Left ventricle myocardium inferior (tissue), 1 donor: ENCODE measurements at regions not wholly inside any gene's neighbourhood (a gene's known extent, or its start where the extent isn't known, plus 50 kb on each side); places are given as distances from the start of the nearest gene placed in this dataset.
"Not testable (repeated sequence)": the region's sequence is repeated elsewhere in the genome, so short reads cannot be mapped to it uniquely, and the experiment has no call there.

Experiments
- DNase-seq: peaks from one replicate; pipeline ENCODE4 v3.0.0-alpha.2; 2020
- H3K27ac ChIP-seq: fragments of 200-600 bp; replicated peaks from 2 replicates; pipeline ENCODE4 v1.8.0; 2021
- H3K27me3 ChIP-seq: fragments of 200-600 bp; 2 replicates; pipeline ENCODE4 v1.8.0; 2021; ENCODE audit warnings: low read depth
- H3K36me3 ChIP-seq: fragments of 200-600 bp; 2 replicates; pipeline ENCODE4 v1.8.0; 2021
- H3K4me1 ChIP-seq: fragments of 200-600 bp; 2 replicates; pipeline ENCODE4 v1.8.0; 2021
- H3K4me3 ChIP-seq: fragments of 200-600 bp; 2 replicates; pipeline ENCODE4 v1.8.0; 2021; ENCODE audit warnings: mild to moderate bottlenecking, moderate library complexity
- H3K9me3 ChIP-seq: fragments of 200-600 bp; replicated peaks from 2 replicates; pipeline ENCODE4 v1.8.0; 2021
- intact Hi-C: fragments of 100-400 bp; cut with micrococcal nuclease; formaldehyde crosslinking; loops from one replicate; pipeline ENCODE4 v1.11.0; 2022
- TF ChIP-seq, protein P1 (sequence below): fragments of 200-600 bp; IDR thresholded peaks from 2 replicates; pipeline ENCODE4 v1.8.0; 2021; ENCODE audit warnings: antibody characterized with exemption, mild to moderate bottlenecking, borderline replicate concordance
- donor health status: DM: no; HTN: yes; CAD: no; lungs with severe emphysema.

DNA sequence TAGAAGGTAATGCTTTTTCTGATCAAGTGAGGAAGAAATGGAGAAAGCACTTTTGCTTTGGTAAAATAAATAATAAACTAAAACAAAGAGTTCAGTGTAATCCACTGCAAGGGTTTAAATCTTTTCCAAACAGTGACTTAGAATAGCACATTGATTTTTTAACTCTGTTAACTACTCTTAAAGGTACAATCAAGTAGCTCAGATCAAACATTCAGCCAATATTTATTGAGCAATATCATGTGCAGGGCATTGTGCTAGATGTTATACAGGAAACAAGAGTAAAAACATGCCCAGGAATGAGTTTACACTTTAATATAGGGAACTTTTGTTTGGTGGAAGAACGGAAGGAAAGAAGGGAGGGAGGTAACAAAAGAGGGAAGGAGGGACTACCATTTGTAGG, 479.8 kb downstream of the KLHL13 start:
- intact Hi-C loops: no loop called here
- TF ChIP-seq, protein P1, sequence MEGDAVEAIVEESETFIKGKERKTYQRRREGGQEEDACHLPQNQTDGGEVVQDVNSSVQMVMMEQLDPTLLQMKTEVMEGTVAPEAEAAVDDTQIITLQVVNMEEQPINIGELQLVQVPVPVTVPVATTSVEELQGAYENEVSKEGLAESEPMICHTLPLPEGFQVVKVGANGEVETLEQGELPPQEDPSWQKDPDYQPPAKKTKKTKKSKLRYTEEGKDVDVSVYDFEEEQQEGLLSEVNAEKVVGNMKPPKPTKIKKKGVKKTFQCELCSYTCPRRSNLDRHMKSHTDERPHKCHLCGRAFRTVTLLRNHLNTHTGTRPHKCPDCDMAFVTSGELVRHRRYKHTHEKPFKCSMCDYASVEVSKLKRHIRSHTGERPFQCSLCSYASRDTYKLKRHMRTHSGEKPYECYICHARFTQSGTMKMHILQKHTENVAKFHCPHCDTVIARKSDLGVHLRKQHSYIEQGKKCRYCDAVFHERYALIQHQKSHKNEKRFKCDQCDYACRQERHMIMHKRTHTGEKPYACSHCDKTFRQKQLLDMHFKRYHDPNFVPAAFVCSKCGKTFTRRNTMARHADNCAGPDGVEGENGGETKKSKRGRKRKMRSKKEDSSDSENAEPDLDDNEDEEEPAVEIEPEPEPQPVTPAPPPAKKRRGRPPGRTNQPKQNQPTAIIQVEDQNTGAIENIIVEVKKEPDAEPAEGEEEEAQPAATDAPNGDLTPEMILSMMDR: no peak
- no peaks in the 10 kb centered on the region for H3K4me1 ChIP-seq
- DNase-seq: no peak
- no peak overlapping the region for H3K4me3 ChIP-seq
- no peak overlapping the region for H3K27ac ChIP-seq
- H3K27me3 ChIP-seq: no peaks in the 10 kb centered on the region
- H3K36me3 ChIP-seq: no peaks in the 10 kb centered on the region
- H3K9me3 ChIP-seq: no peaks in the 10 kb centered on the region

DNA sequence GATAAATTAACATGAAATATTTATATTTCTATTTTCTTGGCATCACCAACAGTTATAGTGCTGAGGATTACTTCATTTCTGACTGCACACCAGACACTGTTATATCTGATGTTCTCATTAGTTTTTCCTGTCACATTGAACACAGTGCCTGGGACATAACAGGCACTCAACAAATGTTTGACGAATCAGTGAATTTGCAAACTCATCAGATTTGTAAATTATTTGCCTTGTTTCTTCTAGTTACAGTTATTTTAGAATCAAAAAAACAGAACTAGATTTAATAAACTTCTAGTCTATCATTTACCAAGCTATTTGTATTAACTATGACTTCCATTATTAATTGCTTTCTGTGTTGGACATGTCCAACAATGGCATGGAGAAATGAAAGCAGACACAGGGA, 483.3 kb downstream of the KLHL13 start:
- H3K36me3 ChIP-seq: no peaks in the 10 kb centered on the region
- no peaks in the 10 kb centered on the region for H3K9me3 ChIP-seq
- no peak for DNase-seq
- H3K27ac ChIP-seq: no peak overlapping the region
- no peak overlapping the region for H3K4me3 ChIP-seq
- intact Hi-C loops: no loop called here
- no peaks in the 10 kb centered on the region for H3K4me1 ChIP-seq
- TF ChIP-seq, protein P1: no peak
- no peaks in the 10 kb centered on the region for H3K27me3 ChIP-seq

GRCh38 chrX:117628381-117628780, 488.2 kb downstream of the KLHL13 start:
- no peak for DNase-seq
- Histone ChIP-seq H3K27ac (no peak overlapping the region), H3K9me3 (no peaks in the 10 kb centered on the region), H3K4me1 (no peaks in the 10 kb centered on the region), H3K36me3 (no peaks in the 10 kb centered on the region), H3K27me3 (no peaks in the 10 kb centered on the region), H3K4me3 (no peak overlapping the region)
- TF ChIP-seq, protein P1: no peak
- intact Hi-C loops: no loop called here

- Histone ChIP-seq H3K27ac (no peak overlapping the region), H3K27me3 (no peaks in the 10 kb centered on the region), H3K9me3 (no peaks in the 10 kb centered on the region), H3K4me3 (no peak overlapping the region), H3K36me3 (no peaks in the 10 kb centered on the region), H3K4me1 (no peaks in the 10 kb centered on the region)
- intact Hi-C loops: no loop called here
- no peak for DNase-seq
- TF ChIP-seq, protein P1: no peak
Measured at GRCh38 chrX:117610806-117611205, 505.8 kb downstream of the KLHL13 start.

DNA sequence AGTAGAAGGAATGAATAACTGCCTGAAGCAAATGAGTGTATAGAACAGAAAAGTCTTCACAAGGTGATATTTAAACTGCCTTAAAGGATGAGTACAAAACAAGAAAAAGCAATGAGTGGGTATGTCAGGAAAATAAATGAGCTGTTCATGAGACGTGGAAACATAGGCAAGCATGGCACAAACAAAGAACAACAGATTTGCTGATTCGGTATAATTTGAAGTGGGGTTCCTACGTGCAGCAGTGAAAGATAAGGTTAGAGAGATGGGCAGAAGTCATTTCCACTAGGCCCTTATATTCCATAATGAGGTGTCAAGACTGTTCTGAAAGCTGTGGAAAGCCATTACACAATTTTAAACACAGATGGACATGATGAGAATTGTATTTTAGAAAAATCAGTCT, 506.6 kb downstream of the KLHL13 start:
- intact Hi-C loops: no loop called here
- peaks cover under 1% of the 10 kb centered on the region for H3K9me3 ChIP-seq
- no peaks in the 10 kb centered on the region for H3K4me1 ChIP-seq
- TF ChIP-seq, protein P1: no peak
- no peak for DNase-seq
- H3K36me3 ChIP-seq: no peaks in the 10 kb centered on the region
- no peak overlapping the region for H3K4me3 ChIP-seq
- H3K27ac ChIP-seq: no peak overlapping the region
- no peaks in the 10 kb centered on the region for H3K27me3 ChIP-seq

DNA sequence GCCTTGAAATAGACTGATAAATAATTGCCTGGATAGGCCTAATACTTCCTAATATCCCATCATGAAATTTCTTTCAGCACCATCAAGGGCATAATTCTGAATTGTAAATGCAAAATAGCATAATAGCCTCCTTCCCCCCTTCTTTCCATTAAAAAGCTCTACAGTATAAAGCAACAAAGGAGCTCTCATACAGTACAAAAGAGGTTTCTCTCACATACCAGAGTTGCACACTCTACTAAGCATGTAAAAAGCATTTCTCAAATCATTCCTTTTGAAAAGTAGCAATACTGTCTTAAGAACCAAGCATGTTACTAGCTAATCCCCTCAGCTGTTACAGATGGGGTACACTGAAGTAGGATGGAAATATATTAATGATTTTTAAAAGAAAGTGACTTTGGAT, 509.0 kb downstream of the KLHL13 start:
- intact Hi-C loops: no loop called here
- no peaks in the 10 kb centered on the region for H3K4me1 ChIP-seq

DNA sequence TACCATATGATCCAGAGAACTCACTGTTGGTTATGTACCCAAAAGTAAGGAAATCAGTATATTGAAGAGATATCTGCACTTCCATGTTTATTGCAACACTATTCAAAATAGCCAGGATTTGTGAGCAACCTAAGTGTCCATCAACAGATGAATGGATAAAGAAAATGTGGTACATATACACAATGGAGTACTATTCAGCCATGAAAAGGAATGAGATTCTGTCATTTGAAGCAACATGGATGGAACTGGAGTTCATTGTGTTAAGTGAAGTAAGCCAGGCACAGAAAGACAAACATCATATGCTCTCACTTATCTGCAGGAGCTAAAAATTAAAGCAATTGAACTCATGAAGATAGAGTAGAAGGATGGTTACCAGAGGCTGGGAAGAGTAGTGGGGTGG, 510.5 kb downstream of the KLHL13 start:
- DNase-seq, H3K4me1 ChIP-seq, H3K9me3 ChIP-seq, intact Hi-C loops, H3K27ac ChIP-seq, H3K4me3 ChIP-seq, H3K36me3 ChIP-seq, H3K27me3 ChIP-seq: not testable (repeated sequence)

More for the DNA sequence above, 509.0 kb downstream of the KLHL13 start:
- TF ChIP-seq, protein P1: no peak
- Histone ChIP-seq H3K27me3 (no peaks in the 10 kb centered on the region), H3K4me3 (no peak overlapping the region), H3K36me3 (no peaks in the 10 kb centered on the region), H3K9me3 (peaks cover 5% of the 10 kb centered on the region), H3K27ac (no peak overlapping the region)
- no peak for DNase-seq
